GM13977 (cell line): ENCODE measurements at regions not wholly inside any gene's neighbourhood (a gene's known extent, or its start where the extent isn't known, plus 50 kb on each side); places are given as distances from the start of the nearest gene placed in this dataset.

Experiments
- DNase-seq: peaks from one replicate; pipeline ENCODE4 v3.0.0; 2012; ENCODE audit warnings: low spot score
- in situ Hi-C: fragments of 300-500 bp; cut with MboI; formaldehyde crosslinking; loops from one replicate; pipeline ENCODE4 v1.12.0; 2022; ENCODE audit warnings: low sequenced_read_pairs, low pct_unique_long_range_greater_than_20kb, mixed read lengths, inconsistent platforms; ENCODE audit not compliant: unreplicated experiment
- TF ChIP-seq, protein P1 (sequence below): IDR thresholded peaks from 2 replicates; pipeline ENCODE4 v1.5.1; 2012; ENCODE audit warnings: mild to moderate bottlenecking, control low read depth; ENCODE audit not compliant: insufficient read depth; ENCODE audit errors: extremely low read depth, missing control alignments

DNA sequence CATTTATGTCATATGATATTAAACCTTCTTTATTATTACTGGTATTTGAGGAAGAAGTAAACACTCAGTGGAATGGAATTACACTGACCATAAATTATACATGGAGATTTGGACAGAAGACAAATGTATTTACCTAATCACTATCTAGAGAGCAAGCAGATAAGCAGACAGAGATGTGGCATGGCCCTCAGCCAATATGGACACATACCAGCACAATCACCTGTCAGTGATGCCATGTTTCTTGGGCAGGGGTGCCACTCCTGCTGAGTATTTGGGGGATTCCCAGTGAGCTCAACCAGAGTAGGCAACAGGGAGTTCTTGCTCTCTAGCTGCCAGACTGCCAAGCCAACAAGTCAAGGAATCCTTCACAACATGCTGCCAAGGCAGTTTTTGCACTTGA is 866.3 kb upstream of the LRRN3 start:
- in situ Hi-C loops: no loop called here
- no peak for DNase-seq
- TF ChIP-seq, protein P1, sequence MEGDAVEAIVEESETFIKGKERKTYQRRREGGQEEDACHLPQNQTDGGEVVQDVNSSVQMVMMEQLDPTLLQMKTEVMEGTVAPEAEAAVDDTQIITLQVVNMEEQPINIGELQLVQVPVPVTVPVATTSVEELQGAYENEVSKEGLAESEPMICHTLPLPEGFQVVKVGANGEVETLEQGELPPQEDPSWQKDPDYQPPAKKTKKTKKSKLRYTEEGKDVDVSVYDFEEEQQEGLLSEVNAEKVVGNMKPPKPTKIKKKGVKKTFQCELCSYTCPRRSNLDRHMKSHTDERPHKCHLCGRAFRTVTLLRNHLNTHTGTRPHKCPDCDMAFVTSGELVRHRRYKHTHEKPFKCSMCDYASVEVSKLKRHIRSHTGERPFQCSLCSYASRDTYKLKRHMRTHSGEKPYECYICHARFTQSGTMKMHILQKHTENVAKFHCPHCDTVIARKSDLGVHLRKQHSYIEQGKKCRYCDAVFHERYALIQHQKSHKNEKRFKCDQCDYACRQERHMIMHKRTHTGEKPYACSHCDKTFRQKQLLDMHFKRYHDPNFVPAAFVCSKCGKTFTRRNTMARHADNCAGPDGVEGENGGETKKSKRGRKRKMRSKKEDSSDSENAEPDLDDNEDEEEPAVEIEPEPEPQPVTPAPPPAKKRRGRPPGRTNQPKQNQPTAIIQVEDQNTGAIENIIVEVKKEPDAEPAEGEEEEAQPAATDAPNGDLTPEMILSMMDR: no peak

DNA sequence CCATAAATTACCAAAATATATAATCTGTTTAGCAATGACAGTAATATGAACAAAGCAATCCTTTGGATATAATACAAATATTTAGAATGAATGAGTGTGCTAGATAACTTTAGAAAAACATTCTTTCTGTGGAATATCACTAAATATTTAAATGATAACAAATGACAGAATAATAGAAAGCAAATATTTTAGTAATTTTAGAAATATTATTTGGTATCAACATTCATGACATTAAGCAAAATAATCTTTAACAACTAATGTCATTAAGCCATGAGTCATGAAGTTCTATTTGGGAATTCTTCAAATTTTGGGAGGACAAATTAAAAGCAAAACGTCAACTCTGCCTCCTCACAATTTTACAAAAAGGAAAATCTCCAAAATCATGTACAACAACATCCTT is 844.8 kb upstream of the LRRN3 start:
- DNase-seq: no peak
- TF ChIP-seq, protein P1: no peak
- in situ Hi-C loops: no loop called here

DNA sequence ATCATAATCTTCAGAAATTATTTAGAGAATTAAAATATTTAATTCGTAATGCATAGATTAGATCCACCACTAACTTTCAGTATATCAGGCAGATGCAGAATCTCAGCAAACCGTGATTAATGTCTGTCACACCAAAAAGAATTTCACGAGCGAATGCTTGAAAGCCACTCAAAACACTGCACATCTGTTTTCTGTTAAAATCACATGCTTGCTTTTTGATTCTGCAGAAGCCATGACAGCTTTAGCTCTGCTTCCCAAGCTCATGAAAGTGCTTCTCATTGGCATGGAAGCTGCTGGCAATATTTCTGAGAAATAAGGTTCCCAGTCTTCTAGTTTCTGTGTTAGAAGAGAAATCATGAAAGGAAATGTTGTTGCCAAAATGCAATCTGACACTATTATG is 837.8 kb upstream of the LRRN3 start:
- DNase-seq: no peak
- TF ChIP-seq, protein P1: no peak
- in situ Hi-C loops: no loop called here

DNA sequence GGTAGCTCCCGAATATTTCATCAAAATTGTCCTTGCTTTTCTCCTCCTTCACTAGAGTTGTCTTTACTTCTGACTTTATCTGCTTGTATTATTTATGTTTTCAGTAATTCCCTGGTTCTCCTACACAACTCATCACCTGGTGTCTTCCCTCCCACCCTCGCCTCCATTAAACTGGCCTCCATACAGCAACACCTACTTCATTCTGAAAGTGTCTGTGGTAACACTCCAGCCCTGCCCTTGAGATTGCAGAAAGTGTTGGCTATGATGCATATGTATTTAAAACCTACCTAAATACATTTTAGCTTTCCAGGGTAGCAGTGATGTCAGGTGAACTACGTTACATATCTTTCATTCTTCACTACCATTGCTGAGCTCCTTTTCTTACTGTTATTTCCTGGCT is 833.3 kb upstream of the LRRN3 start:
- DNase-seq: no peak
- in situ Hi-C loops: no loop called here
- TF ChIP-seq, protein P1: no peak

DNA sequence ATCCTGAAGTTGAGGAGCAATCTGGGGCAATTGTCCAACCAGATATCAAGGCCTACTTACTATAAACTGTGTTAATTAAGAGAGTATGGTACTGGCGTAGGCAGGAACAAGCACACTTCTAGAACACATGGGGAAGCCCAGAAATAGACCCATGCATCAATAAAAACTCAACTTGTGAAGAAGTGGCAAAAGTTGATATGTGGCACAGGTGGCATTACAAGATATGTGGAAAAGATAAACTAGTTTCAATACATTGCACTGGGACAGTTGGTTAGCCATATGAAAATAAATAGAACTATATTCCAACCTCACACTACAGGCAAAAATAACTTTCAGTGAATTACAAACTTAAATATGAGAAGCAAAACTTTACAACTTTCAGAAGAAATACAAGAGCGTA is 828.7 kb upstream of the LRRN3 start:
- TF ChIP-seq, protein P1: no peak
- in situ Hi-C loops: no loop called here

DNA sequence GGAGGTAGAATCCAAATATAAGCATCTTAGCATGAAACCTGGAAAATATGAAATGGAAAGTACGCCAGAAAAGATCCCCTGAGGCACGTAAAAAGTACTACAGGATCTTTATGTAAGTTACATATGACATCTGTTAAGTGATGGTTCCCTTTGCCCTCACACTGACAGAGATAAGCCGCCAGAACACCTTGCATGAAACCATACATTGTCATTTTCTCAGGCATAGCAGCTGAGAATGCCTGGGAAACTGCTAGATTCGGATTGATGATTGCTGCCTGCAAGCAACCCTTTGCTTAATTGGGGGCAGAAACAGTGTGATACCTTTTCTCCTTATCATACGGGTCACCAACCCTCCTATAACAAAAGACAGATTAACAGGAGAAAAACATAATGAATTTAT is 826.6 kb upstream of the LRRN3 start:
- TF ChIP-seq, protein P1: no peak
- in situ Hi-C loops: no loop called here
- DNase-seq: no peak

More for the DNA sequence above, 828.7 kb upstream of the LRRN3 start:
- no peak for DNase-seq

DNA sequence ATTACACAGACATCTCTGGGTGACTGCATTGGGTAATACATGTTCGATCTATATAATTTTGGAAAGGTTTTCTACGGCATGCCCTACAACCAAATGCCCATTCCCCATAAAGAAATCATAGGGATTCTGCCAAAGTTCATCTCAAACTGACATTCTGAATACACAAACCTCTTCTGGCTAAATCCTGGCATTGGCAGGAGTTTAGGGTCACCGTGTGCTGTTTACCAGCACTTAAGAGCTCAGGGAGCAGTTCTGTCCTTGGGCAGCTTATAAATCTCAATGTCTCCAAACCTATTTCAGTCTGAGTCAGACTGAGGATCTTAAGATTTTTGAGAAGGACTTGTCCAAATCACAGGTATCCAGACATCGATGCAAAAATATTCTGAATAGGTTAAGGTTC is 809.6 kb upstream of the LRRN3 start:
- TF ChIP-seq, protein P1: no peak
- no peak for DNase-seq
- in situ Hi-C loops: no loop called here
